HG02610 (cell line): ENCODE measurements at regions not wholly inside any gene's neighbourhood (a gene's known extent, or its start where the extent isn't known, plus 50 kb on each side); places are given as distances from the start of the nearest gene placed in this dataset.
A peak's percentile ranks its signal among the peaks of the same experiment; 100 is the strongest.

Experiments
- ATAC-seq: cut with Tn5 transposase; IDR thresholded peaks from one replicate; pipeline ENCODE4 v1.9.1; 2021; ENCODE audit warnings: mild to moderate bottlenecking, moderate library complexity; ENCODE audit not compliant: unreplicated experiment

- no peak for ATAC-seq
Measured at GRCh38 chr12:94754653-94755052, 104.3 kb upstream of the TMCC3 start.

- ATAC-seq: no peak
Measured at GRCh38 chr12:94753036-94753679, 102.8 kb upstream of the TMCC3 start.

- ATAC-seq: no peak
Measured at GRCh38 chr12:94750864-94751263, 100.5 kb upstream of the TMCC3 start.

GRCh38 chr12:94749890-94750289 is 99.5 kb upstream of the TMCC3 start:
- ATAC-seq: no peak

- no peak for ATAC-seq
Measured at GRCh38 chr12:94749455-94749854, 99.1 kb upstream of the TMCC3 start.

GRCh38 chr12:94748726-94749421 is 98.5 kb upstream of the TMCC3 start:
- no peak for ATAC-seq

- ATAC-seq: no peak
Measured at GRCh38 chr12:94745562-94745961, 95.2 kb upstream of the TMCC3 start.

GRCh38 chr12:94743174-94743573 is 92.8 kb upstream of the TMCC3 start:
- ATAC-seq: no peak

- ATAC-seq: no peak
Measured at GRCh38 chr12:94740601-94741362, 90.4 kb upstream of the TMCC3 start.

GRCh38 chr12:94736820-94737219 is 86.5 kb upstream of the TMCC3 start:
- no peak for ATAC-seq

- ATAC-seq: no peak
Measured at GRCh38 chr12:94736004-94736403, 85.6 kb upstream of the TMCC3 start.

- no peak for ATAC-seq
Measured at GRCh38 chr12:94733727-94734126, 83.4 kb upstream of the TMCC3 start.

- no peak for ATAC-seq
Measured at GRCh38 chr12:94732367-94732990, 82.1 kb upstream of the TMCC3 start.

- no peak for ATAC-seq
Measured at GRCh38 chr12:94731733-94732360, 81.5 kb upstream of the TMCC3 start.

- no peak for ATAC-seq
Measured at GRCh38 chr12:94730847-94731246, 80.5 kb upstream of the TMCC3 start.

- ATAC-seq: no peak
Measured at GRCh38 chr12:94726236-94726835, 76.0 kb upstream of the TMCC3 start.

GRCh38 chr12:94725375-94726168 is 75.2 kb upstream of the TMCC3 start:
- ATAC-seq: no peak

GRCh38 chr12:94722664-94723063 is 72.3 kb upstream of the TMCC3 start:
- no peak for ATAC-seq

- ATAC-seq: peak; percentile 90
Measured at GRCh38 chr12:94721173-94721572, 70.8 kb upstream of the TMCC3 start.

GRCh38 chr12:94718114-94718513 is 67.8 kb upstream of the TMCC3 start:
- ATAC-seq: no peak
